ENCODE measurements at regions not wholly inside any gene's neighbourhood (a gene's known extent, or its start where the extent isn't known, plus 50 kb on each side); places are given as distances from the start of the nearest gene placed in this dataset.

DNA sequence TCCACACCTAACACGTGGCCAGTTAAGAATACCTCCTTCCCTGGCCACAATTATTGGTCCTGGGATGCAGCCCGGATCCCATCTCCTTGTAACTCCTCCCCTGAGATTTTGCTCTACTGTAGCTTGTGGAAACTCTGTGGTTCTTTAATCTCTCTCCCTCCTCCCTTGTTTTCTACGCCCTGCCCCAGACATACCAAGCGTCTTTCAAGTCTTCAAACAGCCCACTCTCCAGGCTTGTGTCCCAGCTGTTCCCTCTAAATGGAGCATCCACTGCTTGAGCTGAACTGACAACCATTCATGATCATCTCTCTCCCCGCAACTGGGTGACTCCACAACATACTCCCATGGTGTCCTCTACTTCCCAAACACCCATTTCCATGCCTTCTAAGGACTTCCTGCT lies 111.6 kb downstream of the SIPA1L2 start:
- no peak for DNase-seq

DNA sequence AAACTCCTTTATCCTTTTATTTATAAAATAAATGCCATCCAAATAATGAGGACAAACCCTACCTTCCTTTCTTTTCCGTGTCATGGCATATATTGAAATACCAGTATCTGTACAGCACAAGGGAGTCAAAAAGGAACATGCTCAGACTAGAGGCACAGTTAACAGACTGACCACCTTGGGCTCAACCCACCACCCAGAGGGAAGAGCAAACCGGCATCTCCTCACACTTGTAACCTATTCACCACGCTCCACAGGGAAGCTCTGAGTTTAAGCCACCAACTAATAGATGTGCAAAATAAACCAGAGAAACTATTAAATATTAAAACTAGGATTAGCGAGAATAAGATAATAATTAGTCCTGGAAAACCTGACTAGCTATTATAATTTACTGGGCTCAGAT lies 112.7 kb downstream of the SIPA1L2 start:
- no peak for DNase-seq

- no peak for DNase-seq
Measured at GRCh38 chr1:232515706-232516105, 114.2 kb downstream of the SIPA1L2 start.

- DNase-seq: no peak
Measured at GRCh38 chr1:232512712-232513111, 117.2 kb downstream of the SIPA1L2 start.

- DNase-seq: no peak
Measured at GRCh38 chr1:232511172-232511571, 118.8 kb downstream of the SIPA1L2 start.

GRCh38 chr1:232510367-232511110 lies 119.4 kb downstream of the SIPA1L2 start:
- no peak for DNase-seq

- no peak for DNase-seq
Measured at GRCh38 chr1:232509570-232509969, 120.4 kb downstream of the SIPA1L2 start.

DNA sequence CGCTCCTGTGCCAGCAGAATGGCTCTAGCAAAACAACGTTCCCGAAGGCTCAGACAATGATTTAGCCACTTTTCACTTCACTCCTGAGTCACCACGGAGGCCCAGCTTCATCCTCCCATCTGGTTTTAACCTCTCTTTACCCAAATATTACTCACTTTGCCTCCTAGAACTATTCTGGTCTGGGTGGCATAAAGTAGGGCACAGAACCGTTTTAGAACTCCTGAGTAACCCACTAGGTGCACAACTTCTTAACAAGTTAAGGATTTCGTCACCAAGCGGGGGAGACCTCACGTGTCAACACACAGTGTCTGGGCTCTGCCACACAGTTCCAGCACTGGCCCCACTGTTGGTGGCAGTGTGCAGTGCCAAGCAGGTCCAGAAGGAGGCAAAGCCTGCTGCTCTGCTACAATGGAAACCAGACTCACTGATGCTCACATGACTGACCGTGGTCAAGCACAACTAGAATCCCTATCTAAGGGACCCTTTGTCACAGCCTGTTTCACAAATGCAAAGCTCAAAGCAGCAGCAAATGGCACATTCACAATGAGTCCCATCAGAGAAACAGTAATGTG lies 121.7 kb downstream of the SIPA1L2 start:
- DNase-seq: no peak

- no peak for DNase-seq
Measured at GRCh38 chr1:232507571-232507970, 122.4 kb downstream of the SIPA1L2 start.

DNA sequence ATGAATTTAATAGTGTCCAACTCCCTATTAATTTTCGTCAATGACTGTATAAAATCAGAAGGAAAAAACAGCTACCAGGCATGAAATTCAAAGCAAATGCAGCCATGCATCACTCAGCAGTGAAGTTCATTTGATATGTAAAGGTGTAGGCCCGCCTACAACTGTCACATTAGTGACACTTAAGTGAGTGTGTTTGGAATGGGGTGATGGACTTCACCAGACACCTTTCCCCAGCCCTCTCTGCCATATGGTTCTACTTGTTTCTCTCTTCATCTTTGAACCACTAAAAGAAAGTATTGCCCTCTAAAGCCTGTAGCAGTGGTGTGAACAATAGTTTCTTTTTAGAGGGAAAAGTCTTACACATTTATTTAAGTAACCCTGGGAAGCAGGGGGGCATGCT lies 124.0 kb downstream of the SIPA1L2 start:
- no peak for DNase-seq

- no peak for DNase-seq
Measured at GRCh38 chr1:232504651-232505050, 125.3 kb downstream of the SIPA1L2 start.

- DNase-seq: no peak
Measured at GRCh38 chr1:232503497-232503896, 126.4 kb downstream of the SIPA1L2 start.

GRCh38 chr1:232501854-232502253 lies 128.1 kb downstream of the SIPA1L2 start:
- no peak for DNase-seq

- DNase-seq: no peak
Measured at GRCh38 chr1:232499188-232499587, 130.7 kb downstream of the SIPA1L2 start.

DNA sequence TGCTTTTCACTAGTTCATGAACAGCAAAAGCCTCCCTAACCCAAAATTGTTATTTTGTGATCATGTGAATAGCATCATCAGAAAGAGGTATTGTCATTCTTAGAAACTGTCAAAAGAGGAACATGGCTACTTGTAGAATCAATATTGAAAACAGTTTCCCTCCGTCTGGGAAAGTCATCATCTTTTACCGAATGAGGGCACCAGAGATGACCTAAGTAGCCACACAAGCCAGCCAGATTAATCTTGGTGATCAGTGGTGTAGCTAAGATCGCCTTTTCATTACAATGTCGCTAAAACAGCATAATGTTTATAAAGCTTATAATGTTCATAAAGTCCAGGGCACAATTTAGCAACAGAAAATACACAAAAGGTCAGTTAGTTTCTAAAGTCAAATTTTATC lies 136.1 kb downstream of the SIPA1L2 start:
- DNase-seq: no peak

- DNase-seq: no peak
Measured at GRCh38 chr1:232489256-232489655, 140.7 kb downstream of the SIPA1L2 start.

DNA sequence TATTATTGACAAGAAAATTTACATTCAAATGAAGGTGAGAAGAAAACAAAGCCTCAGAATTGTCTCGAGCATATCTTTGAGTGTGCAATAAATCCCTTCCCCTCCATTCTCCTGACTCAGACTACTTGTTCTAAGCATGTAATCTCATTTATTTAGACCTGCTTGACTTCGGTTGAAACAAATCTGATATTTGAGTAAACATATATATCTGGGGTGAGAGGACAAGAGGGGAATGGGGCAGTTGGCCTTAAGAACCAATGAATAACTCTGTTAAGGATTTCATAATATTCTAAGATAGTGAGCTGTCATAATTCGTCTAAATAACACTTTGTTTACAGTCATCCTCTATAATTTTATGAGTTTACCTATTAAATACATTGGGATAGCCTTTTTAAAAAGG lies 142.7 kb downstream of the SIPA1L2 start:
- DNase-seq: no peak

GRCh38 chr1:232486454-232487207 lies 143.3 kb downstream of the SIPA1L2 start:
- DNase-seq: no peak

DNA sequence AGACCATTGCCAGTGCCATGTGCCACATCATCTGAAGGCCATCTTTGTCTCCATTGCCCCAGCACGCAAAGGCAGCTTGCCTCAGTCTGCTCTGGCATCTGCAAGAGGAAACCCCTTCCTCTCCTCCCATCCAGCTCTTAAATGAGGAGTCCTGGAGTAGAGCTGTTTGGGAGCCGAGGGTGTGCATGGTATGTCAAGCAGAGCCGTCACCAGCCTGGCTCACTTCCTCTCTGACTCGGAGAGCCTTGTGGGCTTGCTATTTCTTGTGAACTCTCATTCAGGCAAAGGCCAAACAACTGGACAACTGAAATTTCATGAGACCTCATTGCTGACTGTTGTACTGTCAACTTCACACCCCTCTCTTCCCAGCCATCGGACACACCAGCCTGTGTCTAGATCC lies 143.9 kb downstream of the SIPA1L2 start:
- DNase-seq: no peak

DNA sequence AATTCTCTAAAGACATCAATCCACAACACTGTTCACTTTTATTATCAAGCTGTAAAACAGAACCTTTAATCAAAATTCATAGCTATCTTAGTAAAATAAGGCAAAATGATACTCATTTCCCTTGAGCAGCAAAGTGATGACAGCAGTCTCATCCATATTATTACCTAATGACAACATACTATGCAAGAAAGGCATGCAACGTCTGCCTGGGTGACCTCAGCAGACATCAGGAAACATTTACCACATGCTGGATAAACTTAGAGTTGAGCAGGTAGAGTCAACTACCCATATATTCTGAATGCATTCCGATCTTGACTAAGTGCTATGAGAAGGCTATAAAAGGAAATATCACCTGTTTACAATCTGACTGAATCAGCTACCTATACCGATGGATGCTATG lies 145.1 kb downstream of the SIPA1L2 start:
- DNase-seq: no peak

- DNase-seq: no peak
Measured at GRCh38 chr1:232483826-232484225, 146.1 kb downstream of the SIPA1L2 start.

DNA sequence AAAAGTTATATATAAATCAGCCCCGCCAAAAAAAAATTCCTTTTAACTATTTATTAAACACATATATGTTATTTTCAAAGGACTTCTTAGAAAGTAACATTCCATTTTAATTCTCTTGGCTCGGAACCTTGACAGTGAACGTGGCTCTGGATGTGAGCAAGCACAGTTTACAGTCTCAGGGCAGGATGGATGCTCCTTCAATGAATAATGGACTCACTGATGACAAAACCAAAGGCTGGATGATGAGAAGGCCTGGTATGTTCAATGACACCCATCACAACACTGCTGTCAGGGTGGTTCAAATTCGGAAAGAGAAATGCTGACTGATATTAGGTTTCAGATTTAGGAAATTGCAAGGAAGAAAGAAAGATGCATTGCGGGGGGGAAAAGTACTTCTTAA lies 148.8 kb downstream of the SIPA1L2 start:
- DNase-seq: no peak

DNA sequence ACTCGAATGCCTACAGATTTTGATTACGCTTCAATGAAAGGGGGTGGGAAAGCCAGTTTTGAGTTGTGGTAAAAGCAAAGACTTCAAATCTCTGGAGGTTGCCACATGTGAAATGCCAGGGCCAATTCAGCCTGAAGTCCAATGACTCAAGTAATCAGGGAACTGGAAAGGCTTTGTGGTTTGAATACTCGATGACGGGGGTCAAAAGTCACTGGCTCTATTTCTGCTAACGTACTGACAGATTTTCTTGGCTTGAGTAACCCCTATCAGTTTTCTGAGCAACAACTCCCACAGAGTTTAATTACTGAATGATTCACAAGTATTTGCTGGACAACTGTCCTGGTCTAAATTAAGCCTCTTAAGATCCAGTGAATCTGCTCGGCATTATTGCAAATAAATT lies 152.2 kb downstream of the SIPA1L2 start:
- DNase-seq: no peak

DNA sequence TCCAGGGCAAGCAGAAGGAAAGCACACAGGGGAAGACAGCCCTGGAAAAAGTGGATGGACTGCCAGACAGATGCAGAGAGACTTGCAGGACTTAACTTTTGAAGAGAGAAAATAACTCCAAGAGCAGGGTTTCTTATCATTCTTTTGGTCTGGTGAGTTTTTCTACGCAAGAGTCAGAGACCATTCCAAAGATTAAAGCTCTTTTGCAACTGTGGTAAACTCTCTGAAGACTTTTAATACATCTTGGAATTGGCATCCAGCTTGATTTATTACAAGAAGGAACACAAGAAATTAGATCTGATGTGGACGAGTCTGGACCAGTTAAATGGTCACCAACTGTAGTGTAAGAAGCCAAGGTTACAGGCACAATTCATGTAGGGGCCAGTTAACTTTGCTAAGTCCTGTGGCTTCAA lies 153.4 kb downstream of the SIPA1L2 start:
- no peak for DNase-seq

All from CD4-positive, alpha-beta T cell treated with Interleukin-17A for 1 hour (primary cell).